ENCODE measurements at regions not wholly inside any gene's neighbourhood (a gene's known extent, or its start where the extent isn't known, plus 50 kb on each side); places are given as distances from the start of the nearest gene placed in this dataset.

DNA sequence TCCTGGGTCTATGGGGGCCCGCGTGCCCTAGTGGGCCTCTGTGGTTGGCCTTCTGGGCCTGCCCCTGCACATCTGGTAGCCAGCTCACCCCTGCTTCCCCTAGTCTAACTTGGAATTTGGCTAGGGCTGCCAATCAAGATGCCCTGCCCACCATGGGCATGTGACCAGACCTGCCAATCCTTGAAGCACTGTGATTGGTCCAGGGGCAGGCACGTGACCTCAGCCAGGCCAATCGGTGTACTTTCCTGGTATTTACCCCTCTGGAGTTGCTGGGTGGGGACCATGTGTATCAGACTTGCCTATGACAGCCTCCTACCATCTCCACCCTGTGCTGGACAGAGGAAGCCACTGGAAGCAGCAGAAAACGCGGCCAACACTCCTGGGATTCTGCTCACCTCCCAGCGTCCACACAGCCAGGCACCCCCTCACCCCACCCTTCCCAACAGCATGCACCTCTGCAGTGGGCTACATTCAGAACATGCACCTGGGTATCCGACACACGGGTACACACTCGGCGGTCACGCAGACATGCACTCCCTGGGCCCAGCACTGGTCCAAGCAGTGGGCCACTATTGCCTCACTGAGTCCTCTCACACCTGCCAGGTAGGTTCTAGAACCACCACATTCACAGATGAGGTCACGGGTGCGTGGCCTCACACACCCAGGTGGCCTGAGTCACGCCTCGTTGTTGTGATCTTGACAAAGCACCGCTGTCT lies 96.9 kb downstream of the RBFOX3 start:
- H3K9me3 ChIP-seq, result no peaks in the 10 kb centered on the region
- intact Hi-C loops (cut with DNase I; ENCODE audit: low total_unique reads), result no loop called here
- TF ChIP-seq CTCF (IDR thresholded peaks at IDR 0.05), result no peak
- TF ChIP-seq POLR2A (IDR thresholded peaks at IDR 0.05), result no peak
- H3K4me3 ChIP-seq, result no peak overlapping the region
- DNase-seq, result no peak
- H3K27ac ChIP-seq, result no peak overlapping the region
- peaks cover 0 to 4% of the 10 kb centered on the region in 2 donors for H3K4me1 ChIP-seq
- H3K36me3 ChIP-seq, result no peaks in the 10 kb centered on the region
- no peaks in the 10 kb centered on the region for H3K27me3 ChIP-seq

GRCh38 chr17:79513206-79513605 lies 97.6 kb downstream of the RBFOX3 start:
- H3K27ac ChIP-seq, result no peak overlapping the region
- no peaks in the 10 kb centered on the region for H3K36me3 ChIP-seq
- intact Hi-C loops (cut with DNase I; ENCODE audit: low total_unique reads), result no loop called here
- no peaks in the 10 kb centered on the region for H3K9me3 ChIP-seq
- no peaks in the 10 kb centered on the region for H3K27me3 ChIP-seq
- no peak for TF ChIP-seq CTCF (IDR thresholded peaks at IDR 0.05)
- TF ChIP-seq POLR2A (IDR thresholded peaks at IDR 0.05), result no peak
- H3K4me3 ChIP-seq, result no peak overlapping the region
- DNase-seq, result no peak
- no peaks in the 10 kb centered on the region for H3K4me1 ChIP-seq

- Histone ChIP-seq H3K4me1 (no peaks in the 10 kb centered on the region), H3K9me3 (no peaks in the 10 kb centered on the region), H3K27ac (no peak overlapping the region), H3K36me3 (no peaks in the 10 kb centered on the region), H3K27me3 (no peaks in the 10 kb centered on the region), H3K4me3 (no peak overlapping the region)
- intact Hi-C loops (cut with DNase I; ENCODE audit: low total_unique reads), result no loop called here
- no peak for DNase-seq
- no peak for TF ChIP-seq POLR2A (IDR thresholded peaks at IDR 0.05)
- TF ChIP-seq CTCF (IDR thresholded peaks at IDR 0.05), result no peak
Observed at GRCh38 chr17:79511471-79511870, 99.4 kb downstream of the RBFOX3 start.

DNA sequence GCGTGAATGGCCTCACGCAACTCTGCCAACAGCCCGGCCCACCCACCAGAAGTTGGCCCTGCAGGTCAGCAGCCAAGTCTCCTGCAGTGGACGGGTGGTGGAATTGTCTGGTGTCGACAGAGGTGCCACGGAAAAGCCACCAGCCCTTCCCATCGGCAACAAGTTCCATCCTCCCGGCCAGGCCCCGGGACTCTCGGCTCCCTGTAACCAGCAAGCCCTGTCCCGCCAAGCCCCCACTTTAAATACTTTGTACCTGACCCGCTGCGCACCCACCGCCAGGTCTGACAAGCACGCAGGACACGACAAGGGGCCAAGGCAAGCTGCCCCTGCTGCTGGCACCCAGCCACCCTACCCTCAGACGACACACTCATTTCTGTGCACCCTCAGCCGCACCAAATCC lies 100.8 kb downstream of the RBFOX3 start:
- H3K4me3 ChIP-seq, result no peak overlapping the region
- no peaks in the 10 kb centered on the region for H3K27me3 ChIP-seq
- H3K4me1 ChIP-seq, result no peaks in the 10 kb centered on the region
- no peak for TF ChIP-seq CTCF (IDR thresholded peaks at IDR 0.05)
- TF ChIP-seq POLR2A (IDR thresholded peaks at IDR 0.05), result no peak
- no peaks in the 10 kb centered on the region for H3K36me3 ChIP-seq
- intact Hi-C loops (cut with DNase I; ENCODE audit: low total_unique reads), result no loop called here
- H3K9me3 ChIP-seq, result no peaks in the 10 kb centered on the region
- H3K27ac ChIP-seq, result no peak overlapping the region
- no peak for DNase-seq

DNA sequence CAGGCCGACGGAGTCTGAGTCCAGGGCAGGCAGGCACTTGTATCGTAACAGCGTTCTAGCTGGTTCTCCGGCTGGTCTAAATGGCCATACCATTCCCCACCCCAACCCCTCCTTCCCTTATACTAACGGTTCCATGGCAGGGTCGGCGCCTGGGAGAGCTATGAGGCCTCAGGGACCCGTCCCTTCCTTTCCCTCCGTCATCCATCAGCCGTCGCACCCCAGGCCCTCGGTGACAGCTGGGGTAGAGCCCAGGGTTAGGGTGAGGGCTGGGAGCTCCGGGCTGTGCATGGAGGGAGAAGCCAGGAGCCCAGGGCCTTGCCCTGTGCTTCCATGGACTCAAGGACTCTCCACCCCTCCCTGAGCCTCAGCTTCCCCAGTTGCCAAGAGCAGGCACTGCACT lies 101.4 kb downstream of the RBFOX3 start:
- Histone ChIP-seq H3K27me3 (no peaks in the 10 kb centered on the region), H3K9me3 (no peaks in the 10 kb centered on the region), H3K4me1 (no peaks in the 10 kb centered on the region), H3K4me3 (no peak overlapping the region), H3K36me3 (no peaks in the 10 kb centered on the region), H3K27ac (no peak overlapping the region)
- TF ChIP-seq CTCF (IDR thresholded peaks at IDR 0.05), result no peak
- TF ChIP-seq POLR2A (IDR thresholded peaks at IDR 0.05), result no peak
- no peak for DNase-seq
- intact Hi-C loops (cut with DNase I; ENCODE audit: low total_unique reads), result no loop called here

Data from uterus (tissue), 3 donors.